C4-2B (cell line): ENCODE measurements at regions not wholly inside any gene's neighbourhood (a gene's known extent, or its start where the extent isn't known, plus 50 kb on each side); places are given as distances from the start of the nearest gene placed in this dataset.

ENCODE experiments used
- ZFX ChIP-seq: fragments of 450-650 bp; IDR thresholded peaks from 2 replicates; pipeline ENCODE4 v1.6.1; 2017
- TF ChIP-seq, protein P1 (sequence below): fragments of 450-650 bp; conservative IDR thresholded peaks from 2 replicates; pipeline ENCODE4 v1.5.1; 2017; ENCODE audit warnings: mild to moderate bottlenecking

DNA sequence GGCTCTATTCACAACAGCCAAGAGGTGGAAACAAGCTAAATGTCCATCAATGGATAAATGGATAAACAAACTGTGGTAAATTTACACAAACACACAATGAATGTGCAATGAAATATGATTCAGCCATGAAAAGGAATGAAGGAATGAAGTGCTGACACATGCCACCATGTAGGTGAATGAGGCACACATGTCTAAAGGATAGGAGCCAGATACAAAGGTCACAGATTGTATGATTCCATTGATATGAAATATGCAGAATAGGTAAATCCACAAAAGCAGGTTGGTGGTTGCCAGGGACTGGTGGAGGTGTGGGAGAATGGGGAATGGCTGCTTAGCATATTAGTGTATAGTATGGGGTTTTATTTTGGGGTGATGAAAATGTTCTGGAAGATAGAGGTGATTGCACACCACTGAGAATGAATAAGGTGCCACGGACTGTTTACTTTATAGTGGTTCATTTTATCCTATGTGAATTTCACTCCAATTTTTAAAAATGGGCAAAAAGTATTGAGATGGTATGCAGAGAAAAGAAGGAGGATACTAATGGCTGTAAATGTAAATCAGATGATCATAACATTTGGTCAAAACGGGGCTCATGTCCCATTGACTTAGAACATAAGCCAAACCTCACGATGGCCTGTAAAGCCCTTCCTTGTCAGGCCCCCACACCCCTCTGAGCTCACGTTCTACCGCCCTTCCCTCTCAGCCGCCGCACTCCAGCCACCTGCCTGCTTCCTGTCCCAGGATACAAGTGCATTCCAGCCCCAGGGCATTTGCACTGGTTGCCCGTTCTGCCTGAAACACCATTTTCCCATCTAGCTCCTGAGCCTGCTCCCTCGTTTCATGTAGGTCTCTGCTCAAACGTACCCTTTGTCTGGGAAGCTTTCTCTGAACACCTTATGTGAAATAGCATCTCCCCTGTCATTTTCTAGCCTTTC lies 165.5 kb downstream of the DDX1 start:
- TF ChIP-seq, protein P1, sequence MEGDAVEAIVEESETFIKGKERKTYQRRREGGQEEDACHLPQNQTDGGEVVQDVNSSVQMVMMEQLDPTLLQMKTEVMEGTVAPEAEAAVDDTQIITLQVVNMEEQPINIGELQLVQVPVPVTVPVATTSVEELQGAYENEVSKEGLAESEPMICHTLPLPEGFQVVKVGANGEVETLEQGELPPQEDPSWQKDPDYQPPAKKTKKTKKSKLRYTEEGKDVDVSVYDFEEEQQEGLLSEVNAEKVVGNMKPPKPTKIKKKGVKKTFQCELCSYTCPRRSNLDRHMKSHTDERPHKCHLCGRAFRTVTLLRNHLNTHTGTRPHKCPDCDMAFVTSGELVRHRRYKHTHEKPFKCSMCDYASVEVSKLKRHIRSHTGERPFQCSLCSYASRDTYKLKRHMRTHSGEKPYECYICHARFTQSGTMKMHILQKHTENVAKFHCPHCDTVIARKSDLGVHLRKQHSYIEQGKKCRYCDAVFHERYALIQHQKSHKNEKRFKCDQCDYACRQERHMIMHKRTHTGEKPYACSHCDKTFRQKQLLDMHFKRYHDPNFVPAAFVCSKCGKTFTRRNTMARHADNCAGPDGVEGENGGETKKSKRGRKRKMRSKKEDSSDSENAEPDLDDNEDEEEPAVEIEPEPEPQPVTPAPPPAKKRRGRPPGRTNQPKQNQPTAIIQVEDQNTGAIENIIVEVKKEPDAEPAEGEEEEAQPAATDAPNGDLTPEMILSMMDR = no peak
- no peak for TF ChIP-seq ZFX
